H4 (cell line): ENCODE measurements at regions not wholly inside any gene's neighbourhood (a gene's known extent, or its start where the extent isn't known, plus 50 kb on each side); places are given as distances from the start of the nearest gene placed in this dataset.
A peak's percentile ranks its signal among the peaks of the same experiment; 100 is the strongest.

Experiments used
- DNase-seq: peaks from one replicate; pipeline ENCODE4 v3.0.0-alpha.2; 2015; ENCODE audit warnings: low spot score

GRCh38 chr9:124179196-124180071 lies 78.3 kb upstream of the NEK6 start:
- DNase-seq, result no peak

- peak; percentile 40 for DNase-seq
Measured at GRCh38 chr9:124180557-124180956, 77.2 kb upstream of the NEK6 start.

- DNase-seq, result no peak
Measured at GRCh38 chr9:124182741-124183140, 75.0 kb upstream of the NEK6 start.

GRCh38 chr9:124183772-124184171 lies 74.0 kb upstream of the NEK6 start:
- DNase-seq, result no peak

GRCh38 chr9:124185413-124185812 lies 72.3 kb upstream of the NEK6 start:
- DNase-seq, result no peak

- no peak for DNase-seq
Measured at GRCh38 chr9:124187311-124187710, 70.4 kb upstream of the NEK6 start.

GRCh38 chr9:124188331-124189110 lies 69.2 kb upstream of the NEK6 start:
- no peak for DNase-seq

- no peak for DNase-seq
Measured at GRCh38 chr9:124190761-124191160, 67.0 kb upstream of the NEK6 start.

GRCh38 chr9:124191691-124192395 lies 65.9 kb upstream of the NEK6 start:
- DNase-seq, result no peak

GRCh38 chr9:124196814-124197176 lies 61.0 kb upstream of the NEK6 start:
- no peak for DNase-seq

GRCh38 chr9:124197177-124198095 lies 60.3 kb upstream of the NEK6 start:
- DNase-seq, result no peak

- DNase-seq, result no peak
Measured at GRCh38 chr9:124198331-124198730, 59.4 kb upstream of the NEK6 start.

GRCh38 chr9:124198948-124199347 lies 58.8 kb upstream of the NEK6 start:
- DNase-seq, result no peak

- no peak for DNase-seq
Measured at GRCh38 chr9:124199474-124199873, 58.3 kb upstream of the NEK6 start.

GRCh38 chr9:124202447-124202971 lies 55.2 kb upstream of the NEK6 start:
- DNase-seq, result no peak

GRCh38 chr9:124205686-124206352 lies 51.9 kb upstream of the NEK6 start:
- DNase-seq, result no peak

- no peak for DNase-seq
Measured at GRCh38 chr9:124206391-124206790, 51.4 kb upstream of the NEK6 start.
